ENCODE measurements at regions not wholly inside any gene's neighbourhood (a gene's known extent, or its start where the extent isn't known, plus 50 kb on each side); places are given as distances from the start of the nearest gene placed in this dataset.

- no peaks in the 10 kb centered on the region for H3K36me3 Mint-ChIP-seq
- no peak overlapping the region for H3K27ac Mint-ChIP-seq
- H3K4me3 Mint-ChIP-seq: no peak overlapping the region
- H3K27me3 Mint-ChIP-seq: peaks cover 0 to 5% (median 0%) of the 10 kb centered on the region in 5 donors
- POLR2A ChIA-PET: no interaction called here
- H3K4me1 Mint-ChIP-seq: no peaks in the 10 kb centered on the region
- ATAC-seq (no peak), DNase-seq (no peak)
- H3K9me3 Mint-ChIP-seq: peaks cover 0 to 3% (median 0%) of the 10 kb centered on the region in 9 donors
Observed at GRCh38 chr9:115651461-115651860, 502.1 kb upstream of the PAPPA start.

- POLR2A ChIA-PET: no interaction called here
- Mint-ChIP-seq H3K4me1 (no peaks in the 10 kb centered on the region), H3K4me3 (no peak overlapping the region), H3K9me3 (peaks cover 0 to 3% (median 0%) of the 10 kb centered on the region in 9 donors), H3K36me3 (no peaks in the 10 kb centered on the region), H3K27ac (no peak overlapping the region), H3K27me3 (peaks cover 0 to 4% (median 2%) of the 10 kb centered on the region in 5 donors)
- DNase-seq (no peak), ATAC-seq (no peak)
Observed at GRCh38 chr9:115653171-115653606, 500.4 kb upstream of the PAPPA start.

- peaks cover 4 to 18% (median 5%) of the 10 kb centered on the region in 5 donors for H3K27me3 Mint-ChIP-seq
- ATAC-seq (no peak), DNase-seq (no peak)
- no peaks in the 10 kb centered on the region for H3K9me3 Mint-ChIP-seq
- H3K4me3 Mint-ChIP-seq: no peak overlapping the region
- H3K4me1 Mint-ChIP-seq: no peaks in the 10 kb centered on the region
- no peak overlapping the region for H3K27ac Mint-ChIP-seq
- POLR2A ChIA-PET: no interaction called here
- H3K36me3 Mint-ChIP-seq: no peaks in the 10 kb centered on the region
Observed at GRCh38 chr9:115657695-115658094, 495.9 kb upstream of the PAPPA start.

- POLR2A ChIA-PET: no interaction called here
- Mint-ChIP-seq H3K4me1 (no peaks in the 10 kb centered on the region), H3K9me3 (peaks cover 0 to 4% (median 0%) of the 10 kb centered on the region in 9 donors), H3K4me3 (no peak overlapping the region), H3K27me3 (peaks cover 0 to 9% (median 3%) of the 10 kb centered on the region in 5 donors), H3K36me3 (no peaks in the 10 kb centered on the region), H3K27ac (no peak overlapping the region)
- ATAC-seq (no peak), DNase-seq (no peak)
Observed at GRCh38 chr9:115665519-115665918, 488.1 kb upstream of the PAPPA start.

GRCh38 chr9:115668521-115668920 is 485.1 kb upstream of the PAPPA start:
- H3K27ac Mint-ChIP-seq: no peak overlapping the region
- ATAC-seq (no peak), DNase-seq (no peak)
- H3K36me3 Mint-ChIP-seq: no peaks in the 10 kb centered on the region
- H3K9me3 Mint-ChIP-seq: peaks cover 0 to 13% (median 3%) of the 10 kb centered on the region in 9 donors
- H3K4me3 Mint-ChIP-seq: no peak overlapping the region
- no peaks in the 10 kb centered on the region for H3K4me1 Mint-ChIP-seq
- POLR2A ChIA-PET: no interaction called here
- H3K27me3 Mint-ChIP-seq: peaks cover 0 to 9% (median 3%) of the 10 kb centered on the region in 5 donors

GRCh38 chr9:115671236-115671962 is 482.2 kb upstream of the PAPPA start:
- Mint-ChIP-seq H3K27ac (no peak overlapping the region), H3K36me3 (no peaks in the 10 kb centered on the region), H3K27me3 (peaks cover 0 to 4% (median 2%) of the 10 kb centered on the region in 5 donors), H3K4me1 (no peaks in the 10 kb centered on the region), H3K4me3 (no peak overlapping the region), H3K9me3 (peaks cover 0 to 16% (median 3%) of the 10 kb centered on the region in 9 donors)
- POLR2A ChIA-PET: no interaction called here
- ATAC-seq (no peak), DNase-seq (no peak)

GRCh38 chr9:115671963-115672305 is 481.7 kb upstream of the PAPPA start:
- Mint-ChIP-seq H3K4me3 (no peak overlapping the region), H3K4me1 (no peaks in the 10 kb centered on the region), H3K27ac (no peak overlapping the region), H3K9me3 (peaks cover 0 to 21% (median 6%) of the 10 kb centered on the region in 9 donors), H3K27me3 (peaks cover 0 to 3% (median 0%) of the 10 kb centered on the region in 5 donors), H3K36me3 (no peaks in the 10 kb centered on the region)
- no peak for DNase-seq
- POLR2A ChIA-PET: no interaction called here
- ATAC-seq: no peak

GRCh38 chr9:115672477-115673316 is 480.9 kb upstream of the PAPPA start:
- ATAC-seq (no peak), DNase-seq (no peak)
- H3K9me3 Mint-ChIP-seq: peaks cover 0 to 24% (median 8%) of the 10 kb centered on the region in 9 donors
- no peak overlapping the region for H3K4me3 Mint-ChIP-seq
- peaks cover 0 to 3% (median 0%) of the 10 kb centered on the region in 5 donors for H3K27me3 Mint-ChIP-seq
- no peak overlapping the region for H3K27ac Mint-ChIP-seq
- H3K36me3 Mint-ChIP-seq: no peaks in the 10 kb centered on the region
- no peaks in the 10 kb centered on the region for H3K4me1 Mint-ChIP-seq
- POLR2A ChIA-PET: no interaction called here

GRCh38 chr9:115673599-115673998 is 480.0 kb upstream of the PAPPA start:
- peaks cover 0 to 24% (median 8%) of the 10 kb centered on the region in 9 donors for H3K9me3 Mint-ChIP-seq
- no peak for DNase-seq
- no peak overlapping the region for H3K27ac Mint-ChIP-seq
- no peaks in the 10 kb centered on the region for H3K4me1 Mint-ChIP-seq
- H3K4me3 Mint-ChIP-seq: no peak overlapping the region
- POLR2A ChIA-PET: no interaction called here
- H3K36me3 Mint-ChIP-seq: no peaks in the 10 kb centered on the region
- no peak for ATAC-seq
- peaks cover 0 to 3% (median 0%) of the 10 kb centered on the region in 5 donors for H3K27me3 Mint-ChIP-seq

- no peak overlapping the region for H3K4me3 Mint-ChIP-seq
- no peak for DNase-seq
- H3K36me3 Mint-ChIP-seq: no peaks in the 10 kb centered on the region
- peaks cover 0 to 24% (median 8%) of the 10 kb centered on the region in 9 donors for H3K9me3 Mint-ChIP-seq
- POLR2A ChIA-PET: no interaction called here
- H3K4me1 Mint-ChIP-seq: no peaks in the 10 kb centered on the region
- no peak for ATAC-seq
- peaks cover 0 to 3% (median 0%) of the 10 kb centered on the region in 5 donors for H3K27me3 Mint-ChIP-seq
- H3K27ac Mint-ChIP-seq: no peak overlapping the region
Observed at GRCh38 chr9:115674091-115674490, 479.5 kb upstream of the PAPPA start.

- Mint-ChIP-seq H3K9me3 (peaks cover 0 to 21% (median 8%) of the 10 kb centered on the region in 9 donors), H3K4me3 (no peak overlapping the region), H3K27ac (no peak overlapping the region), H3K4me1 (no peaks in the 10 kb centered on the region), H3K27me3 (no peaks in the 10 kb centered on the region), H3K36me3 (no peaks in the 10 kb centered on the region)
- POLR2A ChIA-PET: no interaction called here
- DNase-seq: no peak
- no peak for ATAC-seq
Observed at GRCh38 chr9:115675834-115676233, 477.8 kb upstream of the PAPPA start.

- Mint-ChIP-seq H3K4me3 (no peak overlapping the region), H3K4me1 (no peaks in the 10 kb centered on the region), H3K36me3 (peaks cover 0 to 5% (median 0%) of the 10 kb centered on the region in 3 donors), H3K9me3 (peaks cover 7 to 35% (median 15%) of the 10 kb centered on the region in 9 donors), H3K27me3 (peaks cover 0 to 3% (median 0%) of the 10 kb centered on the region in 5 donors), H3K27ac (no peak overlapping the region)
- DNase-seq (no peak), ATAC-seq (no peak)
- POLR2A ChIA-PET: no interaction called here
Observed at GRCh38 chr9:115680231-115680630, 473.4 kb upstream of the PAPPA start.

- no peak overlapping the region for H3K4me3 Mint-ChIP-seq
- H3K27me3 Mint-ChIP-seq: peaks cover 0 to 4% (median 0%) of the 10 kb centered on the region in 5 donors
- H3K27ac Mint-ChIP-seq: no peak overlapping the region
- POLR2A ChIA-PET: no interaction called here
- no peak for ATAC-seq
- DNase-seq: no peak
- no peaks in the 10 kb centered on the region for H3K4me1 Mint-ChIP-seq
- peaks cover 8 to 44% (median 13%) of the 10 kb centered on the region in 9 donors for H3K9me3 Mint-ChIP-seq
- peaks cover 0 to 9% (median 0%) of the 10 kb centered on the region in 3 donors for H3K36me3 Mint-ChIP-seq
Observed at GRCh38 chr9:115681585-115681984, 472.0 kb upstream of the PAPPA start.
